CD4-positive, alpha-beta T cell treated with Interleukin-12 subunit alpha and Interleukin-12 subunit beta, for 1 hour (primary cell): ENCODE measurements at regions not wholly inside any gene's neighbourhood (a gene's known extent, or its start where the extent isn't known, plus 50 kb on each side); places are given as distances from the start of the nearest gene placed in this dataset.

Source experiments
- DNase-seq: peaks from one replicate; pipeline ENCODE4 v3.0.0-alpha.2; 2020

GRCh38 chr20:57090590-57091560 lies 175.6 kb downstream of the BMP7 start:
- DNase-seq: no peak

- no peak for DNase-seq
Measured at GRCh38 chr20:57091748-57092111, 174.7 kb downstream of the BMP7 start.

DNA sequence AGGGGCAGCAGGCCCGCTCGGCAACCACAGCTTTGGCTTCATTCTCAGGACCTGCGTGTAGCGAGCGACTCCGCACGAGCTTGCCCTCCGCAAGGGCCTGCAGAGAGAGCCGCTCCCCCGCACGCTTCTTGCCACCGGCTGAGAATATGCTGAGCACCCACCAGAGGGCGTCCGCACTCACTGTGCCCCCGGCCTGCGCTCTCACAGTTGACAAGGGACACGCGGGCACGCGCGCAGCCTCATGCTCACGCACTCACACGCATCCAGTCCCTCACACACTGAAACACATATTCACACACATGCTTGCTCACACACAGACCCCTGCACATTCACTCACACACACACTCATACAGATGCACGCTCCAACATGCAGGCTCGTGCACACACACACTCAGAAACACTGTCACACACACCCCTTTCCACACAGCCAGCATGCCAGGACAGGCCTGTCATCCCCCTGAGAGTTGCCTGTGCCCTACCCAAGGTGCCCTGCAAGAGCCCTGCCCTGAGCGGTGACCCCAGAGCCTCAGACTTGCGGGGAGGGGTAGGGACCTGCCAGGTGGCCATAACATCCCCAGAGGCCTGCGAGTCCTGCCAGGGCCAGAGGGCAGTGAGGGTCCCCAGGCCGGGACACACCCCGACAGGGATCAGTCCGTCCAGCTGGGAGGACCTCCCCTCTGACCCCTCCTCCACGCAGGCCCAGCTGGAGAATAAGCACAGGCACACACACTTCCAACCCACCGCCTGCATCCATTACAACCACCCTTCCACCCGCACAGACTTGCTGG lies 174.1 kb downstream of the BMP7 start:
- DNase-seq: peak; percentile 43

DNA sequence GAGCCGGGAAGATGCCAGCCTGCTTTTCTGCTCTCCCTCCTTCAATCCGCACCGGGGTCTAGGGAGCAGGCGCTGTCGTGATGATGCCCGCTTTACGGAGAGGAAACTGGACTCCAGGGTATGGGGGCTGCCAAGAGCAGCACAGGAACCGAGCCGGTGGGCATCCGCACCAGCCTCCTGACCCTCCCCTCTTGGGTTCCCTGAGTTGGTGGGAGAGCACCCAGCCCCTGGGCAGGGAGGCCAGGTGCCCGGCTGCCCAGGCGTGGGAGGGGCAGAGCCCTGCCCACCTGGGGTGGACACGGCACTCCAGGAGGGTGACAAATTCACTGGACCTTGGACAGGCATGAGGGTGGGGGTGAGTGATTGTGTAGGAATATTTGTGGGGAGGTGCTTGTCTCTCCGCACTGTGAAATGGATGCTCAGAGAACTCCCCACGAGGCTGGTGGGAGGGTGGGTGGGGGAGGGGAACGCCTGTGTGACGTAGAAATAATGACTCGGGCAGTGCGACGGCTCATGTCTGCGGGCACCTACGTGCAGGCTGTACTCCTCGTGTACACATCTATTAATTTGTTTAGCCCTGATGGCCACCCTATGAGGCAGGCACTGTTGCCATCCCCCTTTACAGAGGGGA lies 173.4 kb downstream of the BMP7 start:
- no peak for DNase-seq

DNA sequence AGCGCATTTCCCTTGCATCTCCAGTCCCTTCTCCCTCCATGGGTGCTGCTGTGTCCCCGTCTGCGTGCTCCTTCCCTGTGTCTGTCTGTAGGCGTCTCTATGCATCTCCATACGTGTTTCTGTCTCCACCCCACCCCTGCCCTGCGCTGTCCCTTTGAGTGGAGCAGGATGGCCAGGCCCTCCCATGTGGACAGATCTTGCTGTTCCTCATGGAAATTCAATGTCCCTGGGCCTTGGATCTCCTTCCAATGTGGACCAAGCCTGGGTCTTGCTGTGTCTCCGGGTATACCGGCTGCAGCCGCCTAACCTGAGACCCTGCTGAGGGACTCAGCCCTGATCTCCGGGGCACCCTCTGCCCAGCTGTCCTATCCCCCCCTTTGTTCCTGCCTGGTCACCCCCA lies 172.7 kb downstream of the BMP7 start:
- DNase-seq: no peak

- DNase-seq: no peak
Measured at GRCh38 chr20:57094252-57094891, 172.1 kb downstream of the BMP7 start.

DNA sequence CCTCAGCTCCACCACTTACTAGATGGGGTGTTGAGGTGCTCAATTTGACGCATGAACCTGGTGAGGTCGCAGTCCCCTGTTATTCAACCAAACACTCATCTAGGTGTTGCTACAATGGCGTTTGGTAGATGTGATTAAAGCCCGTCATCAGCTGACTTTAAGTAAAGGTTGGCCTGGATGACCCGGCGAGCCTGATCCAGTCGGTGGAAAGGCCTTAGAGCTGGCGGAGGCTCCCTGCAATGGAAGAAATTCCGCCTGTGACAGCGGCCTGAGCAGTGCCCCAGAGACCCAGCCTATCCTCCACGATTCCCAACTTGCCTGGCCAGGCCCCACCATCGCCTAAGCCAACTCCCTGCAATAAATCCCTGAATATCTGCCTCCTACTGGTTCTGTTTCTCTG lies 171.4 kb downstream of the BMP7 start:
- DNase-seq: no peak

DNA sequence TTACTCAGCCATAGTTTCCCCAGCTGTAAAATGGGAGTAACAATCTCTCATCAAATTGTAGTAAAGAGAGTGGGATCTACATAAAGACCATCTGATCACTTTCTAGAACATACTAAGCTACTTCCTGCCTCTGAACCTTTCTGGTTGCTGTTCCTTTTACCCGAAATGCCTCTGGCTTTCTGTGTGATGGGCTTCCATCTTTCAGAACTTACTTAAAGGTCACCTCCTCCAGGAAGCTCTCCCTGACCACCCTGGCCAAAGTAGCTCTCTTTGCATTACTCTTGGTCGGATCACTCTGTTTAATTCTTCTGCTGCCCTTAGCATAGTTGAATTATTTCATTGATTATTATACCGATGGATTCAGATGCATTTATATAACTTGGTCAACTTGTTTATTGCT lies 171.0 kb downstream of the BMP7 start:
- no peak for DNase-seq

DNA sequence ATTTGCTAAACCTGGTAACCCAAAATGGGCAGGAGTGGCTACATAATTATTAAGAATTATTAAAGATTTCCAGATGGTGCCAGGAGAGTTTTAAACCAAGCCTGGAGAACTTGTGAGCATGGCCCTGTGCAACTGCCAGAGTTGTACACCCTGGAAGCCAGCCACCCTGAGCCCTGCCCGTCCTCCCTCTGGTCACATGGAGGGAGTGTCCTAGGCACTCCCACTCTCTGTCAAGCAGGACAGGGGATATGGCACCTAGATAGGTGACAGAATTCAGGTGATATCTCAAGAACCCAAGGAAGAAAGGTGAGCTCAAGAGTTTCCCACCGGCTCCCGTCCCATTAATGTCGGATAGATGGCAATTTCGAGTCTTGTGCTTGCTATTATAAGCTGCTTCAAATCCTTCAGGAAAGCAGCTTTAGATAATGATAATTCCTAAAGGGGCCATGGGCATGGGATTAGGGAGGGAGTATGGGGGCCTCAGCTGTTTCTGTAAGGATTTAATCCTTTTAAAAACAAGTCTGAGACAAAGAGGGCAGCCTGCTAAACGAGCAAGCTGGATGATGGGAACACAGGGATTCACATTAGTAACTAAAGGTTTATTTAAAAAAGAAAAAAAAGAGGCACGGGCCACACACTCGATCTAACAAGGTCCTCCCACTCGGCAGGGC lies 169.1 kb downstream of the BMP7 start:
- DNase-seq: no peak

DNA sequence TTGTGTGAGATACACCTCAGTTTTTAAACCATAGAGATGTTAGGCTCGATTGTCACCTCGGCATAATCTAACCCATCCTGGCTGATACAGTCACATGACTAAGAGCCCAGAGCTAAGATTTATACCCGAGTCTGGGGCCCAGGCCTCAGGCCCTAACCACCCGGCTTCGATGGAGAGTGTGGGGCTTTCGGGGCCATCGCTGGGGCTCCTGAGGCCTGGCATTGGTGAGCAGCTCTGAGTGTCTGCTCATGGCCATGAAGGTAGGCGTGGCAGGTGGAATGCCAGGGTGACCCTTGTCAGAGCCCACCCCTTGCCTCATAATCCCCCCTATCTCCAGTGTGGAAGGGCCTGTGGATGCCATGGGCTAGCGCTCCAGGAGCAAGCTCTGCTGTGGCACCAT lies 164.3 kb downstream of the BMP7 start:
- DNase-seq: no peak

DNA sequence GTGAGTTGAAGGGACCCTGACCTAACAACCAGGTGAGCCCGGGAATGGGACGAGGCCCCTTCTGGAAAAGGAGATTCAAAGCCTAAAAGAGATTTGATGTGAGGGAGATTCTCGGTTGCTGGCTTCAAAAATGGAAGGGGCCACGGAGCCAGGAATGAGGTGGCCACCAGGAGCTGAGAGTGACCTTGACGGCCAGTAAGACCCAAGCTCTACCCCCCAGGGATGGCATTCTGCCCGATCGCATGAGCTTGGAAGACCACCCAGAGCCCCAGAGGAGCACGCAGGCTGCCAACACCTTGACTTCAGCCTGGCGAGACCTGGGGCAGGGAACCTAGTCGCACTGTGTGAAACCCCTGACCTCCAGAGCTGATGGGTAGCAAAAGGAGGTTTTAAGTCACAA lies 163.9 kb downstream of the BMP7 start:
- DNase-seq: no peak

GRCh38 chr20:57103146-57103800 lies 163.2 kb downstream of the BMP7 start:
- no peak for DNase-seq

DNA sequence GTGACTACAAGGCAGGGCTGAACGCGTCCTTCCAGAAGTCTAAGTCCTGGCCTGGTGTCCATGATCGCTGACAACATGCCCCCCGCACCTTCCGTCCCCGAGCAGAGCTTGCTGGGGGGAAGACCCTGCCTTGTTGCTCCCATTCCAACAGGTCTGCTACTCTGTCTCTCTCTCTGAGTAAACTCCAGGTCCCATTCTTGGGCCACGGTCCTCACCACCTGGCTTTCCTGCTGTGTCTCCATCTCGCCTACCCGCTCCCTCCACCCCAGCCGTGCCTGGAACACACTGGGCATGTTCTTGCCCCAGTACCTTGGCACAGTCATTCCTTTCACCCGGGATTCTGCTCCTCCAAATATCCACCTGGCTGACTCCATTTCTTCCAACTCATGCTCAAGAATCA lies 162.3 kb downstream of the BMP7 start:
- no peak for DNase-seq

- DNase-seq: no peak
Measured at GRCh38 chr20:57104651-57105204, 161.7 kb downstream of the BMP7 start.

DNA sequence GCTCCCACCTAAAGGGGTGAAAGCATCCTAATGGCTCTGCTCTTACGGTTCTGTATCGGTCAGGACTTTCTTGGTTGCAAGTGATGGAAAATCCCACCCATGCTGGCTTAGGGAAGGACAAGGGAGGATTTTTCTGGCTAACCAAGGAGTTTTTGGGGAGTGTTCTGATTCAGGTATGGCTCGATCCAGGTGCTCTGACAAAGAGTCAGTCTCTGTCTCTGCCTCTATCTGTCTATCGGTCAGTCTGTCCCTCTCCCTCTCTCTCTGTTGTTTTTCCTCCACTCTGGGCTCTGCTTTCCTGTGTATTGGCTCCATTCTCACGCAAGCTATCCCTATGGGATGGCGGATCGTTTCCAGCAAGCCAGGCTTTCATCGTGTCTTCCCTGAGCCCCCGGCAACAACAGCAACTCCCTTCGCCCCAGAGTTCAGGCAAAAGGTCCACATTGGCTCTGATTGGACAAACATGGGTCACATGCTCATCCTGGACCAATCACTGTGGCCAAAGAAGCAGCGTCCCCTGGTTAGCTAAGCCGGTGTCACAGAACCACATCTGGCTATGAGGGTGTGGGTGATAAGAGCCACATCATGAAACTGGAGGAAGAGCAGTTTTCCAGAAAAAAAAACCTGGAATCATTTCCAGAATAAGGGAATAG lies 160.3 kb downstream of the BMP7 start:
- no peak for DNase-seq

DNA sequence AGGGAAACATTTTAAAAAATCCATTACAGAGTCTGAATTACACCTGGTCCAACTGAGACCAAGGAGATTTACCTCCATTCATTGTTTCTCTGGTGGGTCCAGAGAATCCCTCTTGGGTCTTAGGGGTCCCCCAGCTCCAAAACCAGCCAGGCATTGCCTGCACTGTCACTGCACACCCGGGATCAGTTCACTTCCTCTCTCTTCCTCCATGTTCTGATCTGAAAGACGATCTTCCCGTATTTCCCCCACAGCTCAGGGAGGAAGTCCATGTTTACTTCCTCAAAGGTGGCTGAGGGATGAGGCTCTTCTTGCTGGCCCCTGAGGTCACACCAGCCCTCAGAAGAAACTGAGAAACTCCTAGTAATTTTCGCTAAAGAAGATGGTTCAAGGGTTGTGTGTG lies 159.7 kb downstream of the BMP7 start:
- no peak for DNase-seq

DNA sequence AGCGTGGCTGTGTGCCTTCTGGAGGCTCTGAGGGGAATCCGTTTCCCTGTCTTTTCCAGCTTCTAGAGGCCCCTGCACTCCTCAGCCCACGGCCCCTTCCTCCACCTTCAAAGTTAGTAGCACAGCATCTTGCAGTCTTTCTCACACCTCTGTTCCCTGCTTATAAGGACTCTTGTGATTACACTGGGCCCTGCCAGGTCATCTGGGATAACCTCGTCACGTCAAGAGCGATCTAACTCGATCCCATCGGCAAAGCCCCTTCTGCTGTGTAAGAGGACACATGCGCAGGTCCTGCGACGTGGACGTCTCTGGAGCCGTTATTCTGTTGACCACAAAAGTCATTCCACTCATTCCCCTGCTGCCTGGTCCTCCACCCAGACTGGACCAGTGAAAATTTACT lies 159.2 kb downstream of the BMP7 start:
- DNase-seq: no peak

DNA sequence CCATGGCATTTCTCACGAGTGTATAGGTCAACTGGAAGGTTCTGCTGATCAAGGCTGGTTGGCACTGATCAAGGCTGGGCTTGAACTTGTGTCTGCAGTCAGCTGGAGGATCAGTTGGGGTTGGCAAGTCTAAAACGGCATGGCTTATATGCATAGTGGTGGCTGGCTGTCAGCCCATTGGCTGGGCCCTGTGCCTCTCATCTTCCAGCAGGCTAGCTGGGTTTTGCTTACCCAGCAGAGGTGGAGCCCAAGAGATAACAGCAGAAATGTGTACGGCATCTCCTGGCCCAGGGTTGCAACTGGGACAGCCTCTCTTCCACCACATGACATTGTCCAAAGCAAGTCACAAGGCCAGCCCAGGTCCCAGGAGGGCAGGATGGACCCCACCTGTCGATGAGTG lies 158.2 kb downstream of the BMP7 start:
- DNase-seq: no peak

- no peak for DNase-seq
Measured at GRCh38 chr20:57108742-57109570, 157.5 kb downstream of the BMP7 start.

DNA sequence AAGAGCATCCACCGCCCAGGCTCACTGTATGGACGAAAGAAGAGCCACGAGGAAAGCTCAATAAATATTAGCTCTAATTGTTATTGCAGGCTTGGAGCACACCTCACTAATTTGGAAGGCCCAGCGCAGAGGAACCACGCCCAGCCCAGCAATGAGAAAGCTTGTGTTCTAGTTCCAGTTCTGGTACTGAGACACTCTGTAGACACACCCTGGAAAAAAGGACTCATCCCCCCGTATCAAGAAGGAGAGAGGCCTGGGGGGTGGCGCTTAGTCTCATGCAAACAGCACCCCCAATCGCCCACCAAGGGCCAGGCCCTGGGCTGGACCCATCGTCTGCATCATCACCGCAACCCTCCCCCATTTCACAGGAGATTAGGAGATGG lies 156.9 kb downstream of the BMP7 start:
- DNase-seq: no peak
